ENCODE measurements at regions not wholly inside any gene's neighbourhood (a gene's known extent, or its start where the extent isn't known, plus 50 kb on each side); places are given as distances from the start of the nearest gene placed in this dataset.

GRCh38 chr2:4883375-4883774 lies 808.8 kb upstream of the SOX11 start:
- POLR2A ChIA-PET, result no interaction called here
- DNase-seq (no peak), ATAC-seq (no peak)
- H3K27me3 Mint-ChIP-seq, result no peaks in the 10 kb centered on the region
- H3K9me3 Mint-ChIP-seq, result peaks cover 0 to 23% (median 2%) of the 10 kb centered on the region in 9 donors
- H3K4me3 Mint-ChIP-seq, result no peak overlapping the region
- no peaks in the 10 kb centered on the region for H3K4me1 Mint-ChIP-seq
- no peaks in the 10 kb centered on the region for H3K36me3 Mint-ChIP-seq
- no peak overlapping the region for H3K27ac Mint-ChIP-seq

- Mint-ChIP-seq H3K27me3 (no peaks in the 10 kb centered on the region), H3K27ac (no peak overlapping the region), H3K36me3 (no peaks in the 10 kb centered on the region), H3K4me1 (no peaks in the 10 kb centered on the region), H3K9me3 (peaks cover 0 to 19% (median 2%) of the 10 kb centered on the region in 9 donors), H3K4me3 (no peak overlapping the region)
- no peak for DNase-seq
- POLR2A ChIA-PET, result no interaction called here
- no peak for ATAC-seq
Observed at GRCh38 chr2:4884117-4884571, 808.0 kb upstream of the SOX11 start.

- peaks cover 0 to 17% (median 5%) of the 10 kb centered on the region in 9 donors for H3K9me3 Mint-ChIP-seq
- H3K27ac Mint-ChIP-seq, result no peak overlapping the region
- no peak overlapping the region for H3K4me3 Mint-ChIP-seq
- no peaks in the 10 kb centered on the region for H3K4me1 Mint-ChIP-seq
- H3K27me3 Mint-ChIP-seq, result no peaks in the 10 kb centered on the region
- no peak for DNase-seq
- no peak for ATAC-seq
- H3K36me3 Mint-ChIP-seq, result no peaks in the 10 kb centered on the region
- POLR2A ChIA-PET, result no interaction called here
Observed at GRCh38 chr2:4891394-4891793, 800.8 kb upstream of the SOX11 start.

- no peaks in the 10 kb centered on the region for H3K36me3 Mint-ChIP-seq
- no peak overlapping the region for H3K27ac Mint-ChIP-seq
- DNase-seq (no peak), ATAC-seq (no peak)
- POLR2A ChIA-PET, result no interaction called here
- no peaks in the 10 kb centered on the region for H3K4me1 Mint-ChIP-seq
- no peak overlapping the region for H3K4me3 Mint-ChIP-seq
- H3K27me3 Mint-ChIP-seq, result no peaks in the 10 kb centered on the region
- peaks cover 0 to 26% (median 9%) of the 10 kb centered on the region in 9 donors for H3K9me3 Mint-ChIP-seq
Observed at GRCh38 chr2:4895371-4895770, 796.8 kb upstream of the SOX11 start.

- Mint-ChIP-seq H3K27ac (no peak overlapping the region), H3K9me3 (peaks cover 0 to 27% (median 9%) of the 10 kb centered on the region in 9 donors), H3K36me3 (no peaks in the 10 kb centered on the region), H3K27me3 (no peaks in the 10 kb centered on the region), H3K4me3 (no peak overlapping the region), H3K4me1 (no peaks in the 10 kb centered on the region)
- ATAC-seq (no peak), DNase-seq (no peak)
- POLR2A ChIA-PET, result no interaction called here
Observed at GRCh38 chr2:4898706-4899105, 793.5 kb upstream of the SOX11 start.

GRCh38 chr2:4900242-4900641 lies 791.9 kb upstream of the SOX11 start:
- H3K36me3 Mint-ChIP-seq, result no peaks in the 10 kb centered on the region
- H3K27ac Mint-ChIP-seq, result no peak overlapping the region
- ATAC-seq (no peak), DNase-seq (no peak)
- no peaks in the 10 kb centered on the region for H3K4me1 Mint-ChIP-seq
- no peaks in the 10 kb centered on the region for H3K27me3 Mint-ChIP-seq
- POLR2A ChIA-PET, result no interaction called here
- no peak overlapping the region for H3K4me3 Mint-ChIP-seq
- H3K9me3 Mint-ChIP-seq, result peaks cover 0 to 24% (median 9%) of the 10 kb centered on the region in 9 donors

- H3K27me3 Mint-ChIP-seq, result no peaks in the 10 kb centered on the region
- no peak overlapping the region for H3K27ac Mint-ChIP-seq
- no peaks in the 10 kb centered on the region for H3K36me3 Mint-ChIP-seq
- no peak overlapping the region for H3K4me3 Mint-ChIP-seq
- H3K9me3 Mint-ChIP-seq, result peaks cover 0 to 24% (median 10%) of the 10 kb centered on the region in 9 donors
- DNase-seq (no peak), ATAC-seq (no peak)
- H3K4me1 Mint-ChIP-seq, result no peaks in the 10 kb centered on the region
- POLR2A ChIA-PET, result no interaction called here
Observed at GRCh38 chr2:4900861-4901770, 791.1 kb upstream of the SOX11 start.

- Mint-ChIP-seq H3K9me3 (peaks cover 0 to 16% (median 5%) of the 10 kb centered on the region in 9 donors), H3K27ac (no peak overlapping the region), H3K36me3 (no peaks in the 10 kb centered on the region), H3K27me3 (peaks cover 0 to 7% (median 0%) of the 10 kb centered on the region in 5 donors), H3K4me3 (no peak overlapping the region), H3K4me1 (no peaks in the 10 kb centered on the region)
- no peak for ATAC-seq
- POLR2A ChIA-PET, result no interaction called here
- DNase-seq, result no peak
Observed at GRCh38 chr2:4903656-4904348, 788.4 kb upstream of the SOX11 start.

- peaks cover 0 to 8% (median 0%) of the 10 kb centered on the region in 5 donors for H3K27me3 Mint-ChIP-seq
- ATAC-seq, result no peak
- no peak overlapping the region for H3K4me3 Mint-ChIP-seq
- no peaks in the 10 kb centered on the region for H3K4me1 Mint-ChIP-seq
- H3K27ac Mint-ChIP-seq, result no peak overlapping the region
- POLR2A ChIA-PET, result no interaction called here
- no peak for DNase-seq
- H3K36me3 Mint-ChIP-seq, result no peaks in the 10 kb centered on the region
- H3K9me3 Mint-ChIP-seq, result peaks cover 0 to 24% (median 3%) of the 10 kb centered on the region in 9 donors
Observed at GRCh38 chr2:4908461-4908860, 783.7 kb upstream of the SOX11 start.

- Mint-ChIP-seq H3K4me1 (no peaks in the 10 kb centered on the region), H3K9me3 (peaks cover 0 to 27% (median 3%) of the 10 kb centered on the region in 9 donors), H3K27ac (no peak overlapping the region), H3K4me3 (no peak overlapping the region), H3K27me3 (peaks cover 0 to 8% (median 0%) of the 10 kb centered on the region in 5 donors), H3K36me3 (no peaks in the 10 kb centered on the region)
- DNase-seq (no peak), ATAC-seq (no peak)
- POLR2A ChIA-PET, result no interaction called here
Observed at GRCh38 chr2:4909346-4910009, 782.7 kb upstream of the SOX11 start.

GRCh38 chr2:4914036-4914435 lies 778.1 kb upstream of the SOX11 start:
- no peaks in the 10 kb centered on the region for H3K36me3 Mint-ChIP-seq
- POLR2A ChIA-PET, result no interaction called here
- peaks cover 0 to 27% (median 2%) of the 10 kb centered on the region in 9 donors for H3K9me3 Mint-ChIP-seq
- ATAC-seq (no peak), DNase-seq (no peak)
- H3K27ac Mint-ChIP-seq, result no peak overlapping the region
- H3K4me1 Mint-ChIP-seq, result no peaks in the 10 kb centered on the region
- H3K27me3 Mint-ChIP-seq, result no peaks in the 10 kb centered on the region
- no peak overlapping the region for H3K4me3 Mint-ChIP-seq

GRCh38 chr2:4914551-4914950 lies 777.6 kb upstream of the SOX11 start:
- peaks cover 0 to 22% (median 2%) of the 10 kb centered on the region in 9 donors for H3K9me3 Mint-ChIP-seq

GRCh38 chr2:4915357-4915756 lies 776.8 kb upstream of the SOX11 start:
- peaks cover 0 to 17% (median 2%) of the 10 kb centered on the region in 9 donors for H3K9me3 Mint-ChIP-seq
- POLR2A ChIA-PET, result no interaction called here
- no peak for ATAC-seq
- no peak for DNase-seq
- H3K27ac Mint-ChIP-seq, result no peak overlapping the region
- no peaks in the 10 kb centered on the region for H3K27me3 Mint-ChIP-seq
- H3K4me1 Mint-ChIP-seq, result no peaks in the 10 kb centered on the region
- no peaks in the 10 kb centered on the region for H3K36me3 Mint-ChIP-seq
- no peak overlapping the region for H3K4me3 Mint-ChIP-seq

More at GRCh38 chr2:4914551-4914950, 777.6 kb upstream of the SOX11 start:
- ATAC-seq (no peak), DNase-seq (no peak)
- H3K27me3 Mint-ChIP-seq, result no peaks in the 10 kb centered on the region
- POLR2A ChIA-PET, result no interaction called here
- no peaks in the 10 kb centered on the region for H3K4me1 Mint-ChIP-seq
- no peak overlapping the region for H3K27ac Mint-ChIP-seq
- H3K36me3 Mint-ChIP-seq, result no peaks in the 10 kb centered on the region
- no peak overlapping the region for H3K4me3 Mint-ChIP-seq
